Cardiac muscle cell (in vitro differentiated cells and primary cell): ENCODE measurements at regions not wholly inside any gene's neighbourhood (a gene's known extent, or its start where the extent isn't known, plus 50 kb on each side); places are given as distances from the start of the nearest gene placed in this dataset.

Experiments used
- DNase-seq, 2 donors: peaks; one replicate each; pipeline versions ENCODE4 v3.0.0 to v3.0.0-alpha.2; 2010 to 2017; ENCODE audit warnings: low read depth in 1 of 2, low spot score in 1 of 2
- H3K27ac ChIP-seq: fragments of 200-600 bp; sonication (generic); 2 replicates; pipeline ENCODE4 v1.5.1; 2016
- H3K27me3 ChIP-seq: fragments of 200-600 bp; sonication (generic); 2 replicates; pipeline ENCODE4 v1.6.0; 2016; ENCODE audit warnings: control low read depth
- H3K36me3 ChIP-seq: fragments of 200-600 bp; sonication (generic); 2 replicates; pipeline ENCODE4 v1.5.1; 2016; ENCODE audit warnings: control low read depth
- H3K4me1 ChIP-seq: fragments of 200-600 bp; sonication (generic); 2 replicates; pipeline ENCODE4 v1.8.1; 2017; ENCODE audit warnings: low read depth, mild to moderate bottlenecking, mixed run types
- H3K4me3 ChIP-seq: fragments of 200-600 bp; sonication (generic); 2 replicates; pipeline ENCODE4 v1.5.1; 2016; ENCODE audit warnings: mild to moderate bottlenecking
- H3K9me3 ChIP-seq: fragments of 200-600 bp; sonication (generic); 2 replicates; pipeline ENCODE4 v1.5.1; 2017; ENCODE audit warnings: low read depth, mild to moderate bottlenecking, control low read depth
- CTCF ChIP-seq: IDR thresholded peaks from 2 replicates; pipeline ENCODE4 v1.5.1; 2012; ENCODE audit warnings: low read depth, mild to moderate bottlenecking, low read length

GRCh38 chr4:121266982-121267381 is 102.9 kb upstream of the TNIP3 start:
- Histone ChIP-seq H3K4me1 (no peaks in the 10 kb centered on the region), H3K27me3 (no peaks in the 10 kb centered on the region), H3K4me3 (no peak overlapping the region), H3K27ac (no peak overlapping the region), H3K36me3 (no peaks in the 10 kb centered on the region), H3K9me3 (no peaks in the 10 kb centered on the region)
- no peak for TF ChIP-seq CTCF
- DNase-seq = no peak

GRCh38 chr4:121256887-121257466 is 92.9 kb upstream of the TNIP3 start:
- Histone ChIP-seq H3K4me3 (no peak overlapping the region), H3K27ac (no peak overlapping the region), H3K27me3 (no peaks in the 10 kb centered on the region), H3K9me3 (no peaks in the 10 kb centered on the region), H3K36me3 (no peaks in the 10 kb centered on the region), H3K4me1 (no peaks in the 10 kb centered on the region)
- no peak for DNase-seq
- TF ChIP-seq CTCF = no peak

GRCh38 chr4:121255986-121256750 is 92.0 kb upstream of the TNIP3 start:
- no peak for TF ChIP-seq CTCF
- Histone ChIP-seq H3K36me3 (no peaks in the 10 kb centered on the region), H3K27me3 (no peaks in the 10 kb centered on the region), H3K9me3 (no peaks in the 10 kb centered on the region), H3K4me1 (no peaks in the 10 kb centered on the region), H3K27ac (no peak overlapping the region), H3K4me3 (no peak overlapping the region)
- DNase-seq = peak in 1 of 2 donors; percentile 95

DNA sequence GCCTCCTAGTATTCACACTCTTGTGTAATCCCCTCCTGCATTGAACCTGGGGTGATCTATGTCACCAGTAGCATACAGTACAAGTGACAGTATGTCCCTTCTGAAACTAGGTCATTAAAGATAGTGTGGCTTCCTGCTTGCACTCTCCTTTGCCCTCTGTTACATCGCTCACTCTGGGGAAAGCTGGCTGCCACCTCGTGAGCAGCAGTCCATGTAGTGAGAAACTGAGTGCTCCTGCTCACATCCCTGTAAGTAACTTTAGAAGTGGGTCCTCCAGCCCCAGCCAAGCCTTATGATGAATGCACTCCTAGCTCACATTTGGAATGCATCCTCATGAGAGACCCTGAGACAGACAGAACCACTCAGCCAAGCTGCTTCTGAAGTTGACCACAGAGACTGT is 89.8 kb upstream of the TNIP3 start:
- no peaks in the 10 kb centered on the region for H3K36me3 ChIP-seq
- H3K9me3 ChIP-seq = no peaks in the 10 kb centered on the region
- no peaks in the 10 kb centered on the region for H3K4me1 ChIP-seq
- no peak for DNase-seq
- TF ChIP-seq CTCF = no peak
- no peak overlapping the region for H3K4me3 ChIP-seq
- no peaks in the 10 kb centered on the region for H3K27me3 ChIP-seq
- no peak overlapping the region for H3K27ac ChIP-seq

GRCh38 chr4:121252224-121252806 is 88.2 kb upstream of the TNIP3 start:
- no peaks in the 10 kb centered on the region for H3K4me1 ChIP-seq
- peak; percentile 87 for TF ChIP-seq CTCF

More at GRCh38 chr4:121252224-121252806, 88.2 kb upstream of the TNIP3 start:
- H3K9me3 ChIP-seq = no peaks in the 10 kb centered on the region
- peak; percentile 79 to 81 for DNase-seq
- H3K27me3 ChIP-seq = no peaks in the 10 kb centered on the region
- H3K36me3 ChIP-seq = no peaks in the 10 kb centered on the region
- no peak overlapping the region for H3K4me3 ChIP-seq
- no peak overlapping the region for H3K27ac ChIP-seq
